IgD-negative memory B cell (primary cell): ENCODE measurements at regions not wholly inside any gene's neighbourhood (a gene's known extent, or its start where the extent isn't known, plus 50 kb on each side); places are given as distances from the start of the nearest gene placed in this dataset.

ENCODE experiments used
- H3K27ac Mint-ChIP-seq, 3 donors: one replicate each; pipeline ENCODE4 v1.8.0; 2020 to 2022; ENCODE audit warnings: mild to moderate bottlenecking in 3 of 3, mixed read lengths in 3 of 3, moderate library complexity in 1 of 3
- H3K27me3 Mint-ChIP-seq: one replicate; pipeline ENCODE4 v1.8.0; 2021; ENCODE audit warnings: mixed read lengths
- H3K36me3 Mint-ChIP-seq: one replicate; pipeline ENCODE4 v1.8.0; 2020; ENCODE audit warnings: mild to moderate bottlenecking, mixed read lengths
- H3K4me1 Mint-ChIP-seq, 3 donors: one replicate each; pipeline ENCODE4 v1.8.0; 2020 to 2022; ENCODE audit warnings: mixed read lengths in 3 of 3, mild to moderate bottlenecking in 1 of 3
- H3K4me3 Mint-ChIP-seq, 4 donors: one replicate each; pipeline ENCODE4 v1.8.0; 2020 to 2022; ENCODE audit warnings: mild to moderate bottlenecking in 4 of 4, mixed read lengths in 4 of 4, moderate library complexity in 3 of 4
- H3K9me3 Mint-ChIP-seq, 3 donors: one replicate each; pipeline ENCODE4 v1.8.0; 2020 to 2021; ENCODE audit warnings: mixed read lengths in 3 of 3, mild to moderate bottlenecking in 1 of 3

DNA sequence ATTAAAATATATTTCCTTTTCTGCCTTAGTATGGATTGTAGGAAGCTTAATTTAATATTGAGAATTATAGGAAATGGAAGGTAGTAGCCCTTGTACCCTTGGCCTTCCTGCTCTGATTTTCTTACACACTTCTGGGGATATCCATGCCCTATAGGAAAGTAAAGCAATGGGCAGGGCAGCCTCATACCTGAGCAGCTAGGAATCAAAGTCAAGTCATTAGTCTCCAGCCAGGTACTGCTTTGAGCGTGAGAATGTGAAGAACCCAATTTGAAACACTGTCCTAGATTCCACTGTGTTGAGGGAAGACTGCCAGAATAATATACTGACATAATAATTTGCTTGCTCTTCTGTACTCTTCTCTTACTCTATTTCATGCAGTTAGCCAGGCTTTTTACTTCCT is 51.0 kb upstream of the L3MBTL3 start:
- H3K27ac Mint-ChIP-seq: no peak overlapping the region
- peaks cover 3 to 5% (median 3%) of the 10 kb centered on the region in 3 donors for H3K9me3 Mint-ChIP-seq
- H3K27me3 Mint-ChIP-seq: peaks cover 9% of the 10 kb centered on the region
- H3K4me1 Mint-ChIP-seq: no peaks in the 10 kb centered on the region
- H3K4me3 Mint-ChIP-seq: no peak overlapping the region
- H3K36me3 Mint-ChIP-seq: no peaks in the 10 kb centered on the region

DNA sequence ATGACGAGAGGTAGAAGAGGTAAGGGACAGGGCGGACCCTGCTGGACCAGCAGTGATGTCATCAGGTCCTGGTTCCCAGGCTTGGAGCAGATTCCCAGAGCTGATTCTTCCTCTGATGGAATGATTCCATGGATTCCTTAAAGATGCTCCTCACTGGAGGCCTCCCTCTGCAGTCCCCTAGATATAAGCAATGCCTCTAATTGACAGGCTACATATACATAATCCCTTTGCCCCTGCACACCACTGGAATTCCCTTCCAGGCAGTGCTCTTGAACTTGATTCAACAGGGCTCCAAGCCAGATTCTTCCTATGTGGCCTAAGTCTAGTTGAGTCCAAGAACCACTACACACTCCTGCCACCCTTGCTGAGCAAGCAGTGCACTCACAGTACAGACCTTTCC is 52.3 kb upstream of the L3MBTL3 start:
- H3K36me3 Mint-ChIP-seq: no peaks in the 10 kb centered on the region
- no peak overlapping the region for H3K27ac Mint-ChIP-seq

DNA sequence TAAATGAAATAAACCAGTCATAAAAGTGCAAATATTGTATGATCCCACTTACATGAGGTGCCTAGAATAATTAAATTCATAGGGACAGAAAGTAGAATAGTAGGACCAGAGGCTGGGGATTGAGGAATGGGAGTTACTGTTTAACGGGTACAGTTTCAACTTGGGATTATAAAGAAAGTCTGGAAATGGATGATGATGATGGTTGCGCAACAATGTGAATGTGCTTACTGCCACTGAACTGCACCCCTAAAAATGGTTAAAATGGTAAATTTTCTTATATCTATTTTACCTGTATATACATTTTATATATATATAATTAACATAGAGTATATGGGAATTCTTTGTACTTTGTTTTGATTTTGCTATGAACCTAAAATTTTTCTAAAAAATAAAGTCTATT is 53.3 kb upstream of the L3MBTL3 start:
- Mint-ChIP-seq H3K27me3 (peaks cover 4% of the 10 kb centered on the region), H3K27ac (no peak overlapping the region), H3K4me1 (no peaks in the 10 kb centered on the region), H3K4me3 (no peak overlapping the region), H3K9me3 (peaks cover 3 to 5% (median 3%) of the 10 kb centered on the region in 3 donors), H3K36me3 (no peaks in the 10 kb centered on the region)

More for the DNA sequence above, 52.3 kb upstream of the L3MBTL3 start:
- peaks cover 6% of the 10 kb centered on the region for H3K27me3 Mint-ChIP-seq
- H3K4me1 Mint-ChIP-seq: no peaks in the 10 kb centered on the region
- no peak overlapping the region for H3K4me3 Mint-ChIP-seq
- H3K9me3 Mint-ChIP-seq: peaks cover 3 to 5% (median 3%) of the 10 kb centered on the region in 3 donors

DNA sequence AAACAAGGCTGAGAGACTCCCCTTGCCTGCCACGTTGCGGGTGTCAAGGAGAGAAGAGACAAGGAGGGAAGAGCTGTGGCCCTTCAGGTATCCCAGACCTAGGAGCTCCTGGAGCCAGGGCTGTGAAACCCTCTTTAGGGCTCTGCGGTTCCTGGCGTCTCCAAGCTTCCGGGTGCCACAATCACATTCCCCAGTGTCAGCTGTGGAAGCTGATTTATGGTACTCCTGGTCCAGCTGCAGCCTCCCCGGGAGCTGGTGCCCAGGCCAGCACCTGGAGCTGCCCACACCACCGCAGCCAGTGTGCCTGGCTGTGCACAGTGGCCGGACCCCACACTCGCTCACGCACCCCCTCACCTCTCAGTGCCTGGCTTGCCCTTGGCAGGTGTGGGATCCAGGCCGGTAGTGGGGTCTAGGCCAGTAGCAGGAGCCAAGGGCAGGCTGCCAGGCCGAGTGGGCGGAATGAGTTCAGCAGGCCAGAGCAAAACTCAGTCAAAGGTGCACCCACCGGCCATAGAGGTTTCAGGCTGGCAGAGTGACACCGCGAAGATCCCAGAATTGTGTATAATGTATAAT is 58.9 kb upstream of the L3MBTL3 start:
- H3K4me1 Mint-ChIP-seq: no peaks in the 10 kb centered on the region
- H3K9me3 Mint-ChIP-seq: peaks cover under 1 to 3% (median under 1%) of the 10 kb centered on the region in 3 donors
- no peak overlapping the region for H3K4me3 Mint-ChIP-seq
- no peaks in the 10 kb centered on the region for H3K27me3 Mint-ChIP-seq
- no peak overlapping the region for H3K27ac Mint-ChIP-seq
- H3K36me3 Mint-ChIP-seq: no peaks in the 10 kb centered on the region

DNA sequence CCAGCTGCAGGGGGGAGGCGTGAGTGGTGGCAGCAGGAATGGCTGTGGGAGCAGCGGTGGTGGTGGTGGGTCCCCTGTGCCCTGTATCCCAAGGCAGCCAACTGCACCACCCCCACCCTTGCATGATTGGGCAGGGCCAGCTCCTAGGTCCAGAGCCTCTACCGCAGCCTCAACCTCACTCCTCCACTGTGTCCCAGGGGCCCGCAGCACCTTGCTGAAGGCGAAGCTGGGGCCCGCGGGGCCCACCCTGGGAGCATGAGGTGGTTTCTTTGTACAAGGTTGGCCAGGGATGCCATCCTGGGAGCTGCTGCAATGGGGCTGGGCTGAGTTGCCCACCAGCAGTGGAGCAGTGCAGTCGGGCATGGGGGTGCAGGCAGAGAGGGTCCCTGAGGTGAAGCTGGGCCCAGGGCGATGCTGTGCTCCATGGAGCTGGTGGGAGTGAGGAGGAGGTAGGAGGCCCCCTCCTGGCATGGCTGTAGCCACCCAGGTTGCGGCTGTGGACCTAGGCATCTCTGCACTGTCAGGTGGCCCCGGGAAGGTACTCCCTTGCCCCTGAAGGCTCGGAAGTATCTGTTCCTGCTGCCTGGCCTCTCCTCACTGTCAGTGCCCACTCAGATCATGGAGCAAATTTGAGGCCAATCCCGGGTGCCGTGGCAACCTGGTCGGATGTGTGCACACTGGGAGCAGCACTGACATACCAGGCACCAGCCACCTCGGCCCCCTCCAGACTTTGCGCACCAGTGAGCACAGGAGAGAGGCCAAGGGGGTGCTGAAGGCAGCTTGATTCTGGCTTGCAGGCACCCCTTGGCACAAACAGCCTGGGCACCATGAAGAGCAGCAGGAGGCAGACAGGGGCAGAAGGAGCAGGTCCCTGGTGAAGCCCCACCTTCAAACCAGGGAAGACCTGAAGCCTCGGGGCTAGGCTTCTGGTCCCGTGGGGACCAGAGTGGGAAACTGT is 60.2 kb upstream of the L3MBTL3 start:
- Mint-ChIP-seq H3K4me1 (no peaks in the 10 kb centered on the region), H3K36me3 (no peaks in the 10 kb centered on the region), H3K9me3 (no peaks in the 10 kb centered on the region), H3K27ac (no peak overlapping the region), H3K4me3 (no peak overlapping the region), H3K27me3 (no peaks in the 10 kb centered on the region)

DNA sequence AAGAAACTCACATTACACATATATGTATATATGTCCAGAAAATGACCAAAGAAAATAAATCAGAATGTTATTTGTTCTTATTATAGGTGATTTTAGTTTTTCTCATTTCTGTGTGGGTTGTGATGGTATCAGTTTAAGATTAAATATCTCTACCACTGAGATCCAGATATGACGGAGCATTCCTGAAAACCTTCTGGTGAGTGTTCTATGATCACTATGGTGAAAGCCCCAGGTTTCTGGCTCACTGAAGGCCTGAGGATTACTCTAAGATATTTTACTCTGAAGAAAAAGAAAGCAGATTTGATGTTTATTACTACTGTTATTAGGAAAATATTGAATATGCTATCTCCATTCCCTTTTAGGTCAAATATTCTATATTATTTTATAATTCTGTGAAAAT is 62.8 kb upstream of the L3MBTL3 start:
- H3K27ac Mint-ChIP-seq: no peak overlapping the region
- no peaks in the 10 kb centered on the region for H3K9me3 Mint-ChIP-seq
- no peaks in the 10 kb centered on the region for H3K36me3 Mint-ChIP-seq
- H3K27me3 Mint-ChIP-seq: no peaks in the 10 kb centered on the region
- no peak overlapping the region for H3K4me3 Mint-ChIP-seq
- H3K4me1 Mint-ChIP-seq: no peaks in the 10 kb centered on the region

DNA sequence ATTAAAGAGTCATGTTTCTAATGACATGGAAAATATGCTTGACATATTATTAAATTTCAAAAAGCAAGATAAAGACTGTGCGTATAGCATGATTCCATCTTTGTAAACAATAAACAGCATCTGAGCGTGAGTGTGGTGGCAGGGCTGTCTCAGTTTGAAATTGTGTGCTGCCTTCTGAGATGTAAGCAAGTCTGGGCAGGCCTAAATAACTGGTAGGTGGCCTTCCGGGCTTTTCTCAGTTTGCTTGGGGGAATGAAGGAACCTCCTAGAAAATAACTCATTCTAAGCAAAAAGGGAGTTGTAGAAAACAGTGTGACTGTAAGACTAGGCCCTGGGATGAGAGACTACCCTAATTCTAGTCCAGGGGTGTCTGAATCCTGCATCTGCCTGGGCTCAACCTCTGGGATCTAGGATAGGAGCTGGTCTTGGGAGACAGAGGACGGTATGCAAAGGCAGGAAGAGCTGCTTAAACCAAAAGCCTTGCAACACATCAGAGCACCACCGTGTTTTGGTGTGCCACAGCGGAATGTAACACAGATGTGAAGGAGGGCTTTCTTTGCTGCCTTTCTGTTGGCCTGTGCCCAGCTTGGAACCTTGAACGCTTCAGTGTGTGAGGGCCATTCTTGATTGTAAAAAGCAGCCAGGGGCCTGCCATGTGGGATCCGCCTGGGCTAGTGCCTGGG is 63.5 kb upstream of the L3MBTL3 start:
- H3K4me3 Mint-ChIP-seq: no peak overlapping the region
- H3K27me3 Mint-ChIP-seq: no peaks in the 10 kb centered on the region
- H3K9me3 Mint-ChIP-seq: no peaks in the 10 kb centered on the region
- no peaks in the 10 kb centered on the region for H3K36me3 Mint-ChIP-seq
- H3K4me1 Mint-ChIP-seq: no peaks in the 10 kb centered on the region
- no peak overlapping the region for H3K27ac Mint-ChIP-seq

DNA sequence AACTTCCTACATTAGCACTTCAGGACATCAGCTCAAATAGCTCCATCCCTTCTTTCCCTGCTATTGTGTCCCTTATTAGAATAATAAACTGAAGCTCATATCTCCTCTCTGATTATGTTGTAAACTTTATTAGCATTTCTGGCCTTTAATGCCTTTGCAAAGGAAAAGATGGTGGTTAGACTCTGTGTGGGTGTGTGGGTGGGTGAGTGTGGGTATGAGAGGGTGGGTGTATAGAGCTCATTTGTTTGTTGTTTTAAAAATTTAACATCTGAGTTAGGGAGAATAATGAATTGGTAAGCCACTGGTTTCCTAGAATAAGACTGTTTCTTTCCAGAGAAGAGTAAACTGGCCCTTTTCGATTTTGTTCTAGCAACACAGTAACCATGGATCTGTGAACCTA is 70.6 kb upstream of the L3MBTL3 start:
- H3K27ac Mint-ChIP-seq: no peak overlapping the region

DNA sequence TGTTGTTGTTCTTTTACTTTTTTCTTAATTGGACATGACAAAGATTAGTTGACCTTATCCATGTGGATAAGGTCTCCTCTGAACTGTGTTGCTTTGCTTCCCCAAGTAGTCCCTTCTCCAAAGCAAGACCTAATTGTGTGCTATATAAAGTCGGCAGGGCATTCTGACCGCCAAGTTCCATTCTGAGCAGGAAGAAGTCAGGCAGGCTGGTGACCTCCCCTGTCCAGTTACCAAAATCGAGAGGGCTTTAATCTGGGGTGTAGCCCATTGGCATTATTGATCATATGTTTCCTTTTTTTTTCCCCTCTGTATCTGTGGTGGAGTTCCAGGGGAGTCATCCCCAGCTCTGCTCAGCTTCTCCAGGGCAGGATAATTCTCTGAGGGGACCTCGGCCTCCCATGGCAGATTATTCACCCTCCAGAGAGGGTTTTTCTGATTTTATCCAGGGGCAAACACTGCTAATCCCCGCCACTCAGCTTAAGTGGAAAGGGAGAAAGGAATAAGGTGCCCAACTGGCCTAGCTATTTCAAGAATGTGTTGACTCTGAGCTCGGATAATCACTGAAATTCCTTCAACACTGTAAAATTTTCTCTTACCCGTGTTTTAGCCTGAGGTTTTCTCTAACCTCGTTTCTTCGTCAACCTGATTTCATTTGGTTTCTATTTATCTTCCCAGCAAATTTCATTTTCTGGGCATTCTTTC is 71.8 kb upstream of the L3MBTL3 start:
- Mint-ChIP-seq H3K27ac (no peak overlapping the region), H3K27me3 (peaks cover 2% of the 10 kb centered on the region), H3K4me1 (no peaks in the 10 kb centered on the region), H3K4me3 (no peak overlapping the region), H3K36me3 (no peaks in the 10 kb centered on the region), H3K9me3 (no peaks in the 10 kb centered on the region)

More for the DNA sequence above, 70.6 kb upstream of the L3MBTL3 start:
- Mint-ChIP-seq H3K9me3 (no peaks in the 10 kb centered on the region), H3K36me3 (no peaks in the 10 kb centered on the region), H3K27me3 (no peaks in the 10 kb centered on the region), H3K4me3 (no peak overlapping the region), H3K4me1 (no peaks in the 10 kb centered on the region)

DNA sequence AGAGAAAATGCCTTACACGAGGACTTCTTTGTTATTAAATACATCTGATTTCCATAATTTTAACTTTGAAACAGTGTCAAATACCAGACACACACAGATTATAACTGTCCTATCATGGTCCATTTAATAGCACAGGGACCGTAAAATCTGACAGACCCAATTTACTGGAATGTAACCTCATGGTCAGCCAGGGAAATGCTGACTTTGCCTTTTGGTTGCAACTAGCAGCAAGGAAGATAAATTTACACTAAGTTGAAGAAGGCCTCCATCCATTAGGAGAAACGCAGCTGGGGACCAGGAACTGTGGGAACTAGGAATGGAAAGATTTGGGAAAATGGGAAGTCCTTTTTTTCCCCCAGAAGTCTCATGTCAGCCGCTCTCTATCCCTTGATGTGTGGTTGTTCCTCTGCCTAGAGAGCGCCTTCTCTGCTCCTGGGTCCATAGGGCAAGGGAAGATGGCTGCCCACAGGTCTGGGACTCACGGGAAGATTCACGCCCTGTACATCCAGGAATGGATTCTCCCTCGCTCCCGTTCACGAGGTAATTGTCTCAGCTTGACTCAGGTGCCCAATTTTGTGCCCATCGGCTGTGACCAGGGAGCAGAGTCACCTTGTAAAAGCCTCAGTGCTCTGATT is 74.6 kb upstream of the L3MBTL3 start:
- Mint-ChIP-seq H3K27ac (no peak overlapping the region), H3K27me3 (peaks cover 8% of the 10 kb centered on the region), H3K4me1 (no peaks in the 10 kb centered on the region)

DNA sequence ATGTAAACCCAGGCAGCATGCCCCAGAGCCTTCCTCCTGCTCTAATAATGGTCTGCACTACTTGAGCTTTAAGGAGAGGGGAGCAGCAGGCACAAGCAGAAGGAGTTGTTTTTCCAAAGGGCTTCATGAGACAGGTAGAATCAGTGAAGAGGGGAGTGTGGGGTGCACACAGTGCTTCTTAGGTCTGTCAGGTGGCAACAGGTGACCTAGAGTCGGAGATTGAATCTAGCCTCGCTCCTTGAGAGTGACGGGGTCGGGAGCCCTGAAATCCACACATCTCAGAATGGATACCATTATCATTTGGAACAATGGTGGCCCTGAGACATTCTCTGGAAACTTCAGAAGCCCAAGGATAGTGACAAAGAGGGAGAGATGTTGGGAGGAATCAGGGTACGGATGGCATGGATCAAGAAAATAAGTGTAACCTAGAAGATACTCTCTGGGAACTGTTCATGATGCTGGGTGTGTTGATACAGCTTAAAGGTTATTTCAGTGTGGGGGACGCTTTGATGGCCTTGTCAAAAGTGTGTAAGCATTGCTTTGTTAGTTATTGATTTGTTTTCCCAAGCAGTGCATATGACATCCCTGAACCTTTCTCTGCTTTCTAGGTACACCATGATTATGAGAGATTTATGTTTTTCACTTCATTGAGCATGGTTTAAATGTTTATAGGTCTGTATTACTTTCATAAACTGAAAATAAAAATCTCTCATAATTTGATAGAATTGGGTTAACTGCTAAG is 77.8 kb upstream of the L3MBTL3 start:
- peaks cover 15% of the 10 kb centered on the region for H3K27me3 Mint-ChIP-seq
- no peak overlapping the region for H3K4me3 Mint-ChIP-seq
- peak overlapping the region in 1 of 3 donors; percentile 29 for H3K27ac Mint-ChIP-seq
- H3K4me1 Mint-ChIP-seq: peaks cover 4 to 6% (median 5%) of the 10 kb centered on the region in 3 donors
- no peaks in the 10 kb centered on the region for H3K36me3 Mint-ChIP-seq
- no peaks in the 10 kb centered on the region for H3K9me3 Mint-ChIP-seq

More for the DNA sequence above, 74.6 kb upstream of the L3MBTL3 start:
- H3K36me3 Mint-ChIP-seq: no peaks in the 10 kb centered on the region
- no peaks in the 10 kb centered on the region for H3K9me3 Mint-ChIP-seq
- H3K4me3 Mint-ChIP-seq: no peak overlapping the region

DNA sequence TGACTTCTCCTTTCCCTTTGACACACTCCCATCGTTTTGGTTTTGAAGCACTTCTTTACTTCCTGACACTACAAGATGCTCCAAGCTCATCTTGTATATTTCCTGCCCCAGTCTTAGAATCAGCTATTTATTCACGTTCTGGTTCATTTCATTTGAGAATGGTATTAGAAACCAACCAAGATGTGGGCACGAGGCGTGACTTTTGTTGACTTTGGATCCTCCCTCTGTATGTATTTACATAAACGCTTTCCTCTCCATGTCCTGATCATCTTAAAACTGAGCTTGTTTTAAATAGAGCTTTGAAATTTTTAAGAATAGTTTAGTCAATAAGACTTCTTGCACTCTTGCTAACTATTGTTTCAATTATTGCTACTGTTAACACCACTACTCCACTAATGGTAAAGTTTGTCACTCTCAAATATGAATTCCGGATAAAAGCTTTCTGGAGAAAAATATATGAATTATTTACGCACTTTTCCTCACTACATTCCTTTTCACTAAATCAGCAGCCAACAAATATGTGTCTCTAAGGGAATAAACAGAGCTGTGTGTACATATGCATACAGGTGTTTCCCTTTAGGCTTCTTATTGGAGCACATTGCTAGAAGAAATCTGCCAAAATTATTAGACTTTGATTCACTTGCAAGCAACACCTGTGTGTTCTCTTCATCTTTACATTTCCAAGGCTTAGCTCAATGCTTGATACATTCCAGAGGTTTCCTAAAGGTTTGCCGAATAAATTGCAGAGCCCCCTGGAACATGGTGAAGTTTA is 77.3 kb upstream of the TMEM244 start:
- Mint-ChIP-seq H3K36me3 (no peaks in the 10 kb centered on the region), H3K27ac (no peak overlapping the region), H3K4me1 (peaks cover 4 to 6% (median 5%) of the 10 kb centered on the region in 3 donors), H3K9me3 (no peaks in the 10 kb centered on the region), H3K4me3 (no peak overlapping the region), H3K27me3 (peaks cover 15% of the 10 kb centered on the region)

DNA sequence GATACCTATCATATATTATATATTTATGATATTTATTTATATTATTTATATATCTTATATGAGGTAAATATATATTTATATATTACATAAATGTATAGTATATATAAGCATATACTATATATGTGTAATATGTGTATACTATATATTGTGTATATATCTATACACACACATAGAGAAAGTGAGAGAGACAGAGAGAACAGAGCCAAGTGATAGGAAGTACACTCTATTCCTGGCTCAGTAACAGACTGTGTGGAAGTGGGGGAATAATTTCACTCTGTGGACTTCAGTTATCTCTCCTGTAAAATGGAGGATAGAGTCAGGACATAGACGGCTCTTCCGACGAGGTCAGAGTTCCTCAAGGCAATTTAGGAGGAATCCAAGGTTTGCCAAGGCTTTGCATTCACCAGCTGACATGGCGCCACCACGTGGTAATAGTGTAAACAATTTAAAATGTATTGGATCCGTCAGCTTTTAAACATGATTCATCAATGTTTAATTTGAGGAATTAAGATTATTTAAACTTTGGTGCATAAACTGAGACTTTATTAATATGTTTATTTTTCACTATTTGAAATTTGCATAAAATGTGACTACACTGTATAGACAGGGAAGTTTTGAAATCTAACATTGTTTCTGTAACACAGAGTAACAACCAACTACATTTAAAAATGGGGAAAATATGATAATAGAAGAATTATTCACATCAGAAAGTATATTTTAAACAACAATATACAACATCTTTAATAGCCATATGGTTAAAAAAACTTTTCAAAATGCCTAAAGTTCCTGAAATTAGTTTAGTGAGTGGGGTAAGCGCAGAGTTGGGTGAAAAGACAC is 75.4 kb upstream of the TMEM244 start:
- Mint-ChIP-seq H3K4me1 (peaks cover 4 to 6% (median 5%) of the 10 kb centered on the region in 3 donors), H3K36me3 (no peaks in the 10 kb centered on the region), H3K4me3 (peak overlapping the region in 2 of 4 donors; percentile 47 to 65), H3K27ac (no peak overlapping the region), H3K9me3 (no peaks in the 10 kb centered on the region), H3K27me3 (peaks cover 13% of the 10 kb centered on the region)
